ENCODE measurements at regions not wholly inside any gene's neighbourhood (a gene's known extent, or its start where the extent isn't known, plus 50 kb on each side); places are given as distances from the start of the nearest gene placed in this dataset.

GRCh38 chr5:93274291-93274690 is 306.7 kb downstream of the NR2F1-AS1 start:
- TF ChIP-seq, protein P1, sequence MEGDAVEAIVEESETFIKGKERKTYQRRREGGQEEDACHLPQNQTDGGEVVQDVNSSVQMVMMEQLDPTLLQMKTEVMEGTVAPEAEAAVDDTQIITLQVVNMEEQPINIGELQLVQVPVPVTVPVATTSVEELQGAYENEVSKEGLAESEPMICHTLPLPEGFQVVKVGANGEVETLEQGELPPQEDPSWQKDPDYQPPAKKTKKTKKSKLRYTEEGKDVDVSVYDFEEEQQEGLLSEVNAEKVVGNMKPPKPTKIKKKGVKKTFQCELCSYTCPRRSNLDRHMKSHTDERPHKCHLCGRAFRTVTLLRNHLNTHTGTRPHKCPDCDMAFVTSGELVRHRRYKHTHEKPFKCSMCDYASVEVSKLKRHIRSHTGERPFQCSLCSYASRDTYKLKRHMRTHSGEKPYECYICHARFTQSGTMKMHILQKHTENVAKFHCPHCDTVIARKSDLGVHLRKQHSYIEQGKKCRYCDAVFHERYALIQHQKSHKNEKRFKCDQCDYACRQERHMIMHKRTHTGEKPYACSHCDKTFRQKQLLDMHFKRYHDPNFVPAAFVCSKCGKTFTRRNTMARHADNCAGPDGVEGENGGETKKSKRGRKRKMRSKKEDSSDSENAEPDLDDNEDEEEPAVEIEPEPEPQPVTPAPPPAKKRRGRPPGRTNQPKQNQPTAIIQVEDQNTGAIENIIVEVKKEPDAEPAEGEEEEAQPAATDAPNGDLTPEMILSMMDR (IDR thresholded peaks at IDR 0.05 in 4 of 5, conservative IDR thresholded peaks at IDR 0.05 in 1 of 5): no peak
- no peak for TF ChIP-seq POLR2A (IDR thresholded peaks at IDR 0.05)
